SKM-1 (cell line): ENCODE measurements at regions not wholly inside any gene's neighbourhood (a gene's known extent, or its start where the extent isn't known, plus 50 kb on each side); places are given as distances from the start of the nearest gene placed in this dataset.
"Not testable (repeated sequence)": the region's sequence is repeated elsewhere in the genome, so short reads cannot be mapped to it uniquely, and the experiment has no call there.

ENCODE experiments used
- DNase-seq: peaks from one replicate; lab custom pipeline; 2025; ENCODE audit not compliant: unreplicated experiment; lab: John Stamatoyannopoulos, UW

GRCh38 chr3:88657459-88657858, 450.0 kb upstream of the EPHA3 start:
- no peak for DNase-seq

- DNase-seq = no peak
Observed at GRCh38 chr3:88661433-88661824, 446.0 kb upstream of the EPHA3 start.

GRCh38 chr3:88668180-88668579, 439.2 kb upstream of the EPHA3 start:
- DNase-seq = no peak

GRCh38 chr3:88671573-88671972, 435.8 kb upstream of the EPHA3 start:
- no peak for DNase-seq

- DNase-seq = no peak
Observed at GRCh38 chr3:88677298-88677697, 430.1 kb upstream of the EPHA3 start.

- no peak for DNase-seq
Observed at GRCh38 chr3:88678747-88679146, 428.7 kb upstream of the EPHA3 start.

GRCh38 chr3:88690287-88690686, 417.1 kb upstream of the EPHA3 start:
- DNase-seq = no peak

GRCh38 chr3:88691081-88691480, 416.3 kb upstream of the EPHA3 start:
- no peak for DNase-seq

- DNase-seq = no peak
Observed at GRCh38 chr3:88703501-88704059, 403.8 kb upstream of the EPHA3 start.

- no peak for DNase-seq
Observed at GRCh38 chr3:88704338-88704737, 403.1 kb upstream of the EPHA3 start.

- DNase-seq = no peak
Observed at GRCh38 chr3:88707837-88708236, 399.6 kb upstream of the EPHA3 start.

GRCh38 chr3:88712552-88712951, 394.9 kb upstream of the EPHA3 start:
- no peak for DNase-seq

GRCh38 chr3:88713233-88713691, 394.2 kb upstream of the EPHA3 start:
- DNase-seq = no peak

- no peak for DNase-seq
Observed at GRCh38 chr3:88725440-88726165, 381.8 kb upstream of the EPHA3 start.

- no peak for DNase-seq
Observed at GRCh38 chr3:88732186-88732585, 375.2 kb upstream of the EPHA3 start.

GRCh38 chr3:88742106-88742505, 365.3 kb upstream of the EPHA3 start:
- no peak for DNase-seq

- DNase-seq = no peak
Observed at GRCh38 chr3:88742674-88743507, 364.5 kb upstream of the EPHA3 start.

- no peak for DNase-seq
Observed at GRCh38 chr3:88744896-88745295, 362.5 kb upstream of the EPHA3 start.

- not testable (repeated sequence) for DNase-seq
Observed at GRCh38 chr3:88747145-88747544, 360.3 kb upstream of the EPHA3 start.

- DNase-seq = no peak
Observed at GRCh38 chr3:88758676-88759075, 348.7 kb upstream of the EPHA3 start.

GRCh38 chr3:88767746-88768145, 339.7 kb upstream of the EPHA3 start:
- DNase-seq = no peak

- no peak for DNase-seq
Observed at GRCh38 chr3:88773766-88774165, 333.7 kb upstream of the EPHA3 start.
